HCT116 (cell line): ENCODE measurements at regions not wholly inside any gene's neighbourhood (a gene's known extent, or its start where the extent isn't known, plus 50 kb on each side); places are given as distances from the start of the nearest gene placed in this dataset.
"Not testable (repeated sequence)": the region's sequence is repeated elsewhere in the genome, so short reads cannot be mapped to it uniquely, and the experiment has no call there.

Experiments
- CEBPB ChIP-seq: IDR thresholded peaks from 2 replicates; pipeline ENCODE4 v1.6.1; 2012; ENCODE audit warnings: low read depth
- CTCF ChIP-seq, 3 experiments: fragments of 200-600 bp in 1 of 3; sonication (generic) in 1 of 3; IDR thresholded peaks in 2 of 3; conservative IDR thresholded peaks in 1 of 3; 2 replicates each; pipeline ENCODE4 v1.5.1; 2012 to 2017; ENCODE audit warnings: low read depth in 2 of 3, low read length in 2 of 3, antibody characterized with exemption in 1 of 3, borderline replicate concordance in 1 of 3, control low read depth in 1 of 3, mild to moderate bottlenecking in 1 of 3, mixed read lengths in 1 of 3, mixed run types in 1 of 3, moderate library complexity in 1 of 3; ENCODE audit not compliant: insufficient read depth in 1 of 3
- EZH2 ChIP-seq: fragments of 200-600 bp; sonication (generic); IDR thresholded peaks from 2 replicates; pipeline ENCODE4 v1.6.1; 2017; ENCODE audit warnings: antibody characterized with exemption, mixed run types
- EZH2phosphoT487 ChIP-seq: fragments of 200-600 bp; IDR thresholded peaks from 2 replicates; pipeline ENCODE4 v1.6.1; 2018; ENCODE audit warnings: antibody characterized with exemption, borderline replicate concordance
- FOSL1 ChIP-seq: IDR thresholded peaks from 2 replicates; pipeline ENCODE4 v1.6.1; 2012; ENCODE audit warnings: low read depth
- JUND ChIP-seq: IDR thresholded peaks from 2 replicates; pipeline ENCODE4 v1.6.1; 2012
- POLR2A ChIP-seq: IDR thresholded peaks from 2 replicates; pipeline ENCODE4 v1.7.0; 2011; ENCODE audit warnings: borderline replicate concordance; ENCODE audit not compliant: insufficient read depth, insufficient read length; ENCODE audit errors: extremely low read depth
- POLR2AphosphoS5 ChIP-seq: IDR thresholded peaks from 2 replicates; pipeline ENCODE4 v1.6.1; 2011; ENCODE audit warnings: mild to moderate bottlenecking, low read depth, low read length, moderate library complexity
- RAD21 ChIP-seq: IDR thresholded peaks from 2 replicates; pipeline ENCODE4 v1.6.1; 2012; ENCODE audit warnings: low read depth, mild to moderate bottlenecking
- REST ChIP-seq: IDR thresholded peaks from 2 replicates; pipeline ENCODE4 v1.6.1; 2012; ENCODE audit warnings: low read depth
- SIN3A ChIP-seq: IDR thresholded peaks from 2 replicates; pipeline ENCODE4 v1.6.1; 2012; ENCODE audit warnings: low read depth
- SP1 ChIP-seq: IDR thresholded peaks from 2 replicates; pipeline ENCODE4 v1.6.1; 2012; ENCODE audit warnings: low read depth
- ZBTB33 ChIP-seq: IDR thresholded peaks from 2 replicates; pipeline ENCODE4 v1.6.1; 2011; ENCODE audit warnings: mild to moderate bottlenecking, low read length, moderate library complexity; ENCODE audit not compliant: insufficient replicate concordance; ENCODE audit errors: extremely low read depth
- ZFX ChIP-seq: fragments of 450-650 bp; IDR thresholded peaks from 2 replicates; pipeline ENCODE4 v1.6.1; 2017

GRCh38 chr16:63388277-63388676 lies 1352.0 kb upstream of the CDH8 start:
- not testable (repeated sequence) for TF ChIP-seq POLR2A; EZH2; CTCF (IDR thresholded peaks at IDR 0.05 in 2 of 3, conservative IDR thresholded peaks at IDR 0.05 in 1 of 3; ENCODE audit: borderline replicate concordance in 1 of 3, insufficient read depth in 1 of 3, low read depth in 2 of 3, low read length in 2 of 3); SP1; EZH2phosphoT487; FOSL1; POLR2AphosphoS5; CEBPB; REST; SIN3A; ZBTB33; JUND; RAD21; ZFX
